H9 (cell line): ENCODE measurements at regions not wholly inside any gene's neighbourhood (a gene's known extent, or its start where the extent isn't known, plus 50 kb on each side); places are given as distances from the start of the nearest gene placed in this dataset.

Experiments used
- DNase-seq: peaks from one replicate; pipeline ENCODE4 v3.0.0-alpha.2; 2017
- H2AFZ ChIP-seq: one replicate; pipeline ENCODE4 v1.6.1; 2013; ENCODE audit warnings: mild to moderate bottlenecking, low read length, control low read depth, moderate library complexity
- H2AK5ac ChIP-seq: 2 replicates; pipeline ENCODE4 v1.6.1; 2013; ENCODE audit warnings: low read length, control low read depth, mixed read lengths; ENCODE audit not compliant: insufficient read length
- H2BK120ac ChIP-seq: one replicate; pipeline ENCODE4 v1.6.1; 2013; ENCODE audit warnings: low read depth, mild to moderate bottlenecking, low read length, control low read depth, inconsistent platforms; ENCODE audit not compliant: poor library complexity, severe bottlenecking
- H2BK12ac ChIP-seq: 2 replicates; pipeline ENCODE4 v1.6.1; 2013; ENCODE audit warnings: low read length, control low read depth, mixed read lengths, low read depth; ENCODE audit not compliant: insufficient read length
- H2BK15ac ChIP-seq: 2 replicates; pipeline ENCODE4 v1.6.1; 2013; ENCODE audit warnings: low read depth, low read length, control low read depth
- H2BK20ac ChIP-seq: one replicate; pipeline ENCODE4 v1.6.1; 2013; ENCODE audit warnings: low read depth, mild to moderate bottlenecking, low read length, control low read depth, inconsistent platforms; ENCODE audit not compliant: poor library complexity, severe bottlenecking
- H2BK5ac ChIP-seq: 2 replicates; pipeline ENCODE4 v1.6.1; 2013; ENCODE audit warnings: low read length, control low read depth, mixed read lengths; ENCODE audit not compliant: insufficient read length
- H3K14ac ChIP-seq: 2 replicates; pipeline ENCODE4 v1.6.1; 2013; ENCODE audit warnings: low read length, control low read depth; ENCODE audit not compliant: insufficient read depth
- H3K18ac ChIP-seq: 2 replicates; pipeline ENCODE4 v1.6.1; 2013; ENCODE audit warnings: low read depth, mild to moderate bottlenecking, mixed read lengths, low read length, control low read depth; ENCODE audit not compliant: insufficient read length
- H3K23ac ChIP-seq: 2 replicates; pipeline ENCODE4 v1.6.1; 2013; ENCODE audit warnings: low read length, control low read depth, mixed read lengths, low read depth; ENCODE audit not compliant: insufficient read length
- H3K23me2 ChIP-seq: 2 replicates; pipeline ENCODE4 v1.6.1; 2013; ENCODE audit warnings: low read depth, mild to moderate bottlenecking, mixed read lengths, low read length, control low read depth; ENCODE audit not compliant: insufficient read length, poor library complexity, severe bottlenecking
- H3K27ac ChIP-seq: 2 replicates; pipeline ENCODE4 v1.5.1; 2013; ENCODE audit warnings: low read length, control low read depth, mixed read lengths, low read depth; ENCODE audit not compliant: insufficient read length
- H3K27me3 ChIP-seq: 2 replicates; pipeline ENCODE4 v1.6.1; 2013; ENCODE audit warnings: low read length, control low read depth, inconsistent platforms; ENCODE audit not compliant: insufficient read depth
- H3K4ac ChIP-seq: 2 replicates; pipeline ENCODE4 v1.6.1; 2013; ENCODE audit warnings: low read depth, mild to moderate bottlenecking, control low read depth, inconsistent platforms, low read length, moderate library complexity
- H3K4me1 ChIP-seq: 2 replicates; pipeline ENCODE4 v1.6.1; 2013; ENCODE audit warnings: low read length, control low read depth, inconsistent platforms; ENCODE audit not compliant: insufficient read depth
- H3K4me2 ChIP-seq: 2 replicates; pipeline ENCODE4 v1.6.1; 2013; ENCODE audit warnings: low read length, control low read depth, mixed read lengths; ENCODE audit not compliant: insufficient read length, insufficient read depth
- H3K56ac ChIP-seq: 2 replicates; pipeline ENCODE4 v1.6.1; 2013; ENCODE audit warnings: low read depth, mild to moderate bottlenecking, mixed read lengths, low read length, control low read depth; ENCODE audit not compliant: insufficient read length
- H3K79me1 ChIP-seq: 2 replicates; pipeline ENCODE4 v1.6.1; 2013; ENCODE audit warnings: low read depth, mild to moderate bottlenecking, moderate library complexity, low read length, control low read depth, inconsistent platforms; ENCODE audit not compliant: insufficient read depth, poor library complexity, severe bottlenecking
- H3K79me2 ChIP-seq: 2 replicates; pipeline ENCODE4 v1.6.1; 2013; ENCODE audit warnings: low read length, control low read depth, inconsistent platforms; ENCODE audit not compliant: insufficient read depth
- H3K9ac ChIP-seq: 2 replicates; pipeline ENCODE4 v1.6.1; 2013; ENCODE audit warnings: low read length, control low read depth, mixed read lengths; ENCODE audit not compliant: insufficient read length; ENCODE audit errors: extremely low read depth
- H3K9me3 ChIP-seq: one replicate; pipeline ENCODE4 v1.6.1; 2013; ENCODE audit warnings: low read depth, low read length, inconsistent platforms; ENCODE audit not compliant: control insufficient read depth
- H3T11ph ChIP-seq: one replicate; pipeline ENCODE4 v1.6.1; 2013; ENCODE audit warnings: mild to moderate bottlenecking, low read length, control low read depth, inconsistent platforms
- H4K20me1 ChIP-seq: one replicate; pipeline ENCODE4 v1.6.1; 2013; ENCODE audit not compliant: control insufficient read depth, insufficient read length, insufficient read depth
- H4K5ac ChIP-seq: 2 replicates; pipeline ENCODE4 v1.6.1; 2013; ENCODE audit warnings: low read depth, mild to moderate bottlenecking, mixed read lengths, low read length, control low read depth; ENCODE audit not compliant: insufficient read length
- H4K8ac ChIP-seq: replicated peaks from 2 replicates; pipeline ENCODE4 v1.6.1; 2013; ENCODE audit warnings: low read length, control low read depth, mixed read lengths, low read depth; ENCODE audit not compliant: insufficient read length
- H4K91ac ChIP-seq: 2 replicates; pipeline ENCODE4 v1.6.1; 2013; ENCODE audit warnings: low read depth, mild to moderate bottlenecking, moderate library complexity, mixed read lengths, low read length, control low read depth; ENCODE audit not compliant: insufficient read length
- H3K27ac Mint-ChIP-seq, 3 experiments: 2 replicates in 2 of 3; 3 replicates in 1 of 3; pipeline ENCODE4 v1.8.0; 2020 to 2021; ENCODE audit warnings: mixed read lengths in 3 of 3, mild to moderate bottlenecking in 1 of 3, moderate library complexity in 1 of 3
- H3K27me3 Mint-ChIP-seq: 2 replicates; pipeline ENCODE4 v1.8.0; 2021; ENCODE audit warnings: low read depth, mild to moderate bottlenecking, moderate library complexity, mixed read lengths
- H3K36me3 Mint-ChIP-seq, 3 experiments: 2 replicates in 2 of 3; 3 replicates in 1 of 3; pipeline ENCODE4 v1.8.0; 2020 to 2021; ENCODE audit warnings: low read depth in 3 of 3, mixed read lengths in 3 of 3; ENCODE audit not compliant: insufficient read depth in 1 of 3
- H3K4me1 Mint-ChIP-seq, 2 experiments: 2 replicates each; pipeline ENCODE4 v1.8.0; 2020; ENCODE audit warnings: mixed read lengths in 2 of 2
- H3K4me3 Mint-ChIP-seq, 2 experiments: 2 replicates in 1 of 2; 3 replicates in 1 of 2; pipeline ENCODE4 v1.8.0; 2020 to 2021; ENCODE audit warnings: mild to moderate bottlenecking in 2 of 2, mixed read lengths in 2 of 2, moderate library complexity in 1 of 2
- H3K9me3 Mint-ChIP-seq, 2 experiments: 2 replicates in 1 of 2; 3 replicates in 1 of 2; pipeline ENCODE4 v1.8.0; 2020; ENCODE audit warnings: mild to moderate bottlenecking in 2 of 2, mixed read lengths in 2 of 2, moderate library complexity in 1 of 2
- WGBS: extraction: QIAGEN DNeasy Blood & Tissue Kit; methylation state at CpG from one replicate; pipeline ENCODE4 v1.1.7; 2013; ENCODE audit warnings: missing lambda C conversion rate, low lambda C conversion rate, mixed read lengths; ENCODE audit not compliant: insufficient read length; ENCODE audit errors: extremely low coverage; 5-methylcytosine and 5-hydroxymethylcytosine counted together
- TF ChIP-seq, protein P1 (sequence below): fragments of 200-600 bp; sonication (generic); conservative IDR thresholded peaks from 3 replicates; pipeline ENCODE4 v1.8.0; 2021; ENCODE audit warnings: antibody characterized with exemption, mild to moderate bottlenecking

DNA sequence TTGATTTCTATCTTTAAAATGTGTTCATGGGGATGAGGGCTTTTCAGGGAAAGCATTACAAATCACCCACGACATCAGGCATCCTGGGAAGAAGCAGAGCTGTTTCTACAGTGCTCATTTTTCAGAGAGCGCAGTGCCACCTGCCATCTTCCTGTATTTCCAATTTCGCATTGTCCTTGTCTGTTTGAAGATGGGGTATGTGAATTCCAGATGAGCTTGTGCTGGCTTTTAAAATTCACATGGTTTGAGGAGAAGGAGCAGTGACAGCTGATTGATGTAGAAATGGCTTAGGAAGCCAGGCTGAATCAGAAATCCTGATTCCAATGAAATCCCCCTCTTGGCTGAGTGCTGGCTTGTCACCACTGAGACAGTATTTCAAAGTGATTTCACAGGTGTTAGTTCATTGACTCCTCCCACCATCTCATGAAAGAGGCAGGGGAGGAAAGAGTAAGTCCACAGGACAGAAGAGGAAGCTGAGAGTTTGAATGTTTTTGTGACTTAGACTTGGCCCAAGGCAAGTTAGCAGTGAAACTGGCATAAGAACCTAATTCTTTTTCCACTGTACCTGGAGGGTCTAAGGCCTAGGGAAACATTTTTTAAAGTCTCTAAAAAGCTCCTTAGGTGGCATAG is 344.6 kb upstream of the C11orf87 start:
- no CpG with 5 or more reads among the region's 3 CpGs for WGBS
- Histone ChIP-seq H3T11ph (no peak overlapping the region), H2BK15ac (no peak overlapping the region), H3K4me2 (no peak overlapping the region), H3K14ac (no peak overlapping the region), H3K9me3 (no peaks in the 10 kb centered on the region), H3K18ac (no peak overlapping the region), H2BK12ac (no peak overlapping the region), H3K79me1 (no peaks in the 10 kb centered on the region), H3K9ac (no peak overlapping the region), H3K4me1 (no peaks in the 10 kb centered on the region), H3K27ac (no peak overlapping the region), H3K56ac (no peak overlapping the region), H3K23me2 (no peaks in the 10 kb centered on the region), H3K23ac (no peak overlapping the region), H3K27me3 (no peaks in the 10 kb centered on the region), H3K4ac (no peak overlapping the region), H4K5ac (no peak overlapping the region), H3K79me2 (no peaks in the 10 kb centered on the region), H2BK20ac (no peak overlapping the region), H4K8ac (no peak overlapping the region), H2AK5ac (no peak overlapping the region), H2BK120ac (no peak overlapping the region), H4K20me1 (no peaks in the 10 kb centered on the region), H2BK5ac (no peak overlapping the region), H4K91ac (no peak overlapping the region), H2AFZ (no peak overlapping the region)
- TF ChIP-seq, protein P1, sequence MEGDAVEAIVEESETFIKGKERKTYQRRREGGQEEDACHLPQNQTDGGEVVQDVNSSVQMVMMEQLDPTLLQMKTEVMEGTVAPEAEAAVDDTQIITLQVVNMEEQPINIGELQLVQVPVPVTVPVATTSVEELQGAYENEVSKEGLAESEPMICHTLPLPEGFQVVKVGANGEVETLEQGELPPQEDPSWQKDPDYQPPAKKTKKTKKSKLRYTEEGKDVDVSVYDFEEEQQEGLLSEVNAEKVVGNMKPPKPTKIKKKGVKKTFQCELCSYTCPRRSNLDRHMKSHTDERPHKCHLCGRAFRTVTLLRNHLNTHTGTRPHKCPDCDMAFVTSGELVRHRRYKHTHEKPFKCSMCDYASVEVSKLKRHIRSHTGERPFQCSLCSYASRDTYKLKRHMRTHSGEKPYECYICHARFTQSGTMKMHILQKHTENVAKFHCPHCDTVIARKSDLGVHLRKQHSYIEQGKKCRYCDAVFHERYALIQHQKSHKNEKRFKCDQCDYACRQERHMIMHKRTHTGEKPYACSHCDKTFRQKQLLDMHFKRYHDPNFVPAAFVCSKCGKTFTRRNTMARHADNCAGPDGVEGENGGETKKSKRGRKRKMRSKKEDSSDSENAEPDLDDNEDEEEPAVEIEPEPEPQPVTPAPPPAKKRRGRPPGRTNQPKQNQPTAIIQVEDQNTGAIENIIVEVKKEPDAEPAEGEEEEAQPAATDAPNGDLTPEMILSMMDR: no peak
- Mint-ChIP-seq H3K9me3 (peaks cover 0 to 2% of the 10 kb centered on the region in 2 experiments; a peak in 1 of 5 replicates), H3K4me3 (no peak overlapping the region), H3K4me1 (no peaks in the 10 kb centered on the region; a peak in 1 of 4 replicates), H3K27me3 (no peaks in the 10 kb centered on the region; the same call in 1 of the 2 replicates), H3K36me3 (no peaks in the 10 kb centered on the region), H3K27ac (no peak overlapping the region)
- DNase-seq: no peak
